SKM-1 (cell line): ENCODE measurements at regions not wholly inside any gene's neighbourhood (a gene's known extent, or its start where the extent isn't known, plus 50 kb on each side); places are given as distances from the start of the nearest gene placed in this dataset.
"Not testable (repeated sequence)": the region's sequence is repeated elsewhere in the genome, so short reads cannot be mapped to it uniquely, and the experiment has no call there.

Source experiments
- DNase-seq: peaks from one replicate; lab custom pipeline; 2025; ENCODE audit not compliant: unreplicated experiment; lab: John Stamatoyannopoulos, UW

DNA sequence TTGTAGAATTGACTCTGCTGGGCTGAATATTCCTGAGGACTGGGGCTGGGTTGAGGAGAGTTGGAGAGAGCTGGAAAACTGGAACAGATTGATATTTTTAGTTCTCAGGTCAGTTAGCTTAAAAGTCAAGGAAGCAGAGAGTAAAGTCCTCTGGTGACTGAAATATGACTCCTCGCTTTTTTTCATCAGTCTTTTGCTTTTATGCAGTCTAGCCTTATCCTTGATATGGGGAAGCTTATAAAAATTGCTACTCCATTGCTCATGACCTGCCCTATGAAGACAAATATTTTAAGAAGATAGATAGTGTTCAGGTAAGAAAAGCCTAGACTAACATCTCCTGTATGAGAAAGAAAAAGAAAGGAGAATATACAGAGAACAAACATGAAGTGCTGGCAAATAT lies 152.7 kb downstream of the C4orf33 start:
- no peak for DNase-seq

DNA sequence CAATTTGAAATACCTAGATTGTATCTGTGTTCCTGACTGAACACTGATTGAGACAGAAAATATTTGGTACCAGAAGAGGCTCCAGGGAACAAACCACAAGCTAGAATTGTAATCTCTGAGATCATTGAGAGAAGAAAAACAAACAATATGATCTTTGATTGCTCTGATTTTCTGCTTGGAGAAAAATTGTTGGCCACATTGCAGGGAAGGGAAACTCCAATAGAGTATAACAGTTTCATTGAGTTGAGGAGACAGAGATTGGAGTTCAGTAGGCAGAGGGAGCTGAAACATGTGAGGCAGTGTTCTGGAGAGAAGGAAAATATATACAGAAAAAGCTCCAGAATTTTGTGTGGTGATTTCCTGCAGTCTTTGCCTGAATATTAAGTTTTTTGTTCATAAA lies 158.2 kb downstream of the C4orf33 start:
- DNase-seq: no peak

DNA sequence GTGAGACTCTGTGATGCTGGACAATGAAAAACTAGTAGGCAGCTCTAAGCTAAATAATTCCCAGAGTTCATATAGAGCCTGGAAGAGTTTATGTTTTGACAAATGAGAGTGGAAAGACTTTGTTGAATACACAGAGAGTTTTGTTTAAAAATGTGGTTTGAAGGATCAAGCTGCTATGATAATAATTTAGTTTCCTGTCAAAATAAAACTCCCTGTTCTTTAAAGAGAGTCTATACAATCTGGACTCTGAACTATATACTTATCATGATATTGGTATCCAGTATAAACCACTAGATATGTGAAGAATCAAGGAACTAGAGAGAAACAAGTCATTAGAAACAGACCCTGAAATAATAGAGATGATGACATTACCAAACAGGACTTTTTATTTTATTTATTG lies 158.6 kb downstream of the C4orf33 start:
- DNase-seq: no peak

DNA sequence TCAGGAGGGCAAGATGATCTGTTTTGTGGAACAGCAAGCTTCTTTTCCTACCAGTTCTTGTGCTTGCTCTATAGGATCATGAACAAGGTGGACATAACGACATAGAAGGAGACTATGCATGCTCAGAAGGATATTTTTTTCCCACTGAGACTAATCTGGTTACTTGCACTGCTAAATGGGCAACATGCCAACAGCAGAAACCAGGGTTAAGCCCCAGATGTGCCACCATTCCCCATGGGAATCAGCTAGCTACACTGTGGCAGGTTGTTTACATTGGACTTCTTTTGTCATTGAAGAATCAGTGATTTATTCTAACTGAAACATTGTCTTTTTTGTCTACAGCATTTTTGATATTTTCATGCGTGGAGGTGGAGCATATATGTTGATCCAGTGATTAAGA lies 165.6 kb downstream of the C4orf33 start:
- no peak for DNase-seq

DNA sequence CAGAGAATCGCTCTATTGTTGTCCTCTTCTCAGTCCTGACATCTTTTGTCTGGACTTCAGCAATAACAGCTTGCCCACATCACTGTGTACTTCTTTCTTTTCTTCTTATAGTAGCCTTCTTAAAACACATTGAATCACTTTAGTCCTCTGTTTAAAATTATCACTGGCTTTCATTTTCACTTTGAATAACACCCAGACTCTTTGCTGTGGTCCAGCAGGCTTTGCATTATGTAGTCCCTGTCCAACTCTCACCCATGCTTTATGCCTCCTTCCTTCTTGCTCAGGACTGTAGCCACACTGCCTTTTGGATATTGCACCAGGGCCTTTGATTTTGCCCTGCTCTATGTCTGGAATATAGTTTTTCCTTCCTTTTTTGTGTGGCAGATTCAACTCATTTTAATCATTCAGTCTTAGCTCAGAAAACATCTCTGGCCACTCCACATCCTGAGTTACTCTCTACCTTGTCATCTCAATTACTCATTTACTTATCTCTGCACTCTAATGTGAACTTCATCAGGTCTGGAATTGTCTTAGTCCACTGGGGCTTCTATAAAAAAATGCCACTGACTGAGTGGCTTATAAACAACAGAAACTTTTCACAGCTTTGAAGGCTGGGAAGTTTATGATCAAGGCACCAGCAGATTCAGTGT lies 168.2 kb downstream of the C4orf33 start:
- DNase-seq: no peak

DNA sequence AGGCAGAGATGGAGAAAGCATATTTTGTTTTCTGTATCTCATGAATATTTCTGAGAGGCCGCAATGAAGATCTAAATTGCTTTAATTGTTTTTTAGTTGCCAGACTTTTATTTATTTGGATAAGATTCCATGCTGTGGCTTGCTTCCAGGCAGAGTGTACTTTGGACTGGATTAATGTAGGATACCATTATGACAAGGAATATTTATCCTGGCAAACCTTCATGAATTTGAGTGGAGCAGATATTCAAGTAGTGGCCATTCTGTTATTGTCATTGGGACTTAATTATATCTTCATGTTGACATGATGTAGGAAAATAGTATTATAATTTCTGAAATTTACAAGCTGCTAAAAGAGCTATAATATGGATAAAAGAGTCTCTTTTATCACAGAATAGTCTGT lies 182.9 kb downstream of the C4orf33 start:
- DNase-seq: no peak

DNA sequence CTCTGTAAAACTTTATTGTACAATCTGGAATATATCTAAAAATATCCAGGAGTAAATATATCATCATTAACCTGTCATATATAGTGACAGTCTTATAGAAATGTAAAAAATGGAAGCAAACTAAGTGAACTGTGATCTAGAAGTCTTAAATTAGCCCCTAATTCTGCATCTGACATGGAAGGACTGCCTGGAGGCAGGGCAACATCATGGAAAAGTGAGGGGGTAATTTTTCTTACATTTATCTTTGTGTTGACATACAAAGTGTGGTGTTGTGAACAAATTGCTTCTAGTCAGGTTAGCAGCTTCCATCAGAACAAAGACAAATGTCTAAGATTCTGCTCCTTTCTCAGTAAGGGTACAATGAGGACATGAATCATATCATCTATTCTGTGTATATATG lies 186.3 kb downstream of the C4orf33 start:
- no peak for DNase-seq

DNA sequence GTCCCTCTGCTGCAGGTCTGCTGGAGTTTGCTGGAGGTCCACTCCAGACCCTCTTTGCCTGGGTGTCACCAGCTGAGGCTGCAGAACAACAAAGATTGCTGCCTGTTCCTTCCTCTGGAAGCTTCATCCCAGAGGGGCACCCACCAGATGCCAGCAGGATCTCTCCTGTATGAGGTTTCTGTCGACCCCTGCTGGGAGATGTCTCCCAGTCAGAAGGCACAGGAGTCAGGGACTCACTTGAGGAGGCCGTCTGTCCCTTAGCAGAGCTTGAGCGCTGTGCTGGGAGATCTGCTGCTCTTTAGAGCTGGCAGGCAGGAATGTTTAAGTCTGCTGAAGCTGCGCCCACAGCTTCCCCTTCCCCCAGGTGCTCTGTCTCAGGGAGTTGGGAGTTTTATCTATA lies 196.2 kb downstream of the C4orf33 start:
- DNase-seq: not testable (repeated sequence)

DNA sequence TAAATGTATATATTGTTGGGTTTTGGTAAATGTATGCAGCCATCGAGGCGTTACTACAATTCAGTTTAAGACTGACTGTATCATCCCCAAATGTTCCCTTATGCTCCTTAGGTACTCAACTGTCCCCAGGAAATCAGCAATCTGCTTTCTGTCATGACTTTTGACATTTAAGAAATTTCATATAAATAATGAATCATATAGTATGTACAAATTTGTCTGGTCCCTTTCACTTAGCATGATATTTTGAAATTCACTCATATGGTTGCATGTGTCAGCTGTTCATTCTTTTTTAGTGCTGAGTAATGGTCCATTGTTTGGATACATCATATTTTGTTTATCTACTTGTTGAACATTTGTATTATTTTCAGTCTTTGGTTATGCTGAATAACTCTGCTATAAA lies 218.8 kb downstream of the C4orf33 start:
- DNase-seq: no peak

DNA sequence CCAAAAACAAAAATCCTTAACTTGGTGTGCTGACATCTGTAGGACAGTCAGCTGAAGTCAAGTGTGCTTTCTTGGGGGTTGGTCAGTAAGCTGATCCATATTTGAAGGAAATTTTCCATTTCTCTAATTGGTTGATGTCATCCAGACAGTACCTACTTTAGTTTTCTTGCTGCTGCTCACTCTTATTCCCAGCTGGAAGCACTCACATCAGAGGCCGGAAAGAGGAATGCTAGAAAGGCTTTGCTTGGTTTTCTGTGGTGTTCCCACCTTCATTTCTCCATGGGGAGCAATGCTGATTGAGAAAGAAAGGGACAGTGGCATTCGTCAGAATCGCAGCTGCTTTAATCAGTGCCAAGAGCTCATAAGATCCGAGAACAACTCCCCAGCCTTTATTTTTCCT lies 227.0 kb downstream of the C4orf33 start:
- DNase-seq: no peak

DNA sequence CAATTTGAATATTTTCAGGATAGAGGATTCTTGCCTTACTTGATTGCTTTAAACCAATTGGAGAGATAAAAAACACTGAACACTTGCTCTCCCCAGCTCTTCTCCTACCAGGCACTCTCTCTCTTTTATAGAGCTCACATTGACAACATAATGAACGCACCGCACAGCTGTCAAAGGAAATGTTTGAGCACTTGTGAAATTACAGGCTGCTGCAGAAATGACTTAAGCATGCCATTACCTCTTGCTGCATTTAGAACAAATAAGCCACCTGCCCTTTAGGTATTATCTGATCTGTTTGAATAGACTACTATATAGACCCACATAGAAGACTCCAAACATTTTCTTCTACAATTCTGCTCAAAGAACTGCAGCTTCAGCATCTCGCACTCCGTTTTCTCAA lies 227.7 kb downstream of the C4orf33 start:
- no peak for DNase-seq

DNA sequence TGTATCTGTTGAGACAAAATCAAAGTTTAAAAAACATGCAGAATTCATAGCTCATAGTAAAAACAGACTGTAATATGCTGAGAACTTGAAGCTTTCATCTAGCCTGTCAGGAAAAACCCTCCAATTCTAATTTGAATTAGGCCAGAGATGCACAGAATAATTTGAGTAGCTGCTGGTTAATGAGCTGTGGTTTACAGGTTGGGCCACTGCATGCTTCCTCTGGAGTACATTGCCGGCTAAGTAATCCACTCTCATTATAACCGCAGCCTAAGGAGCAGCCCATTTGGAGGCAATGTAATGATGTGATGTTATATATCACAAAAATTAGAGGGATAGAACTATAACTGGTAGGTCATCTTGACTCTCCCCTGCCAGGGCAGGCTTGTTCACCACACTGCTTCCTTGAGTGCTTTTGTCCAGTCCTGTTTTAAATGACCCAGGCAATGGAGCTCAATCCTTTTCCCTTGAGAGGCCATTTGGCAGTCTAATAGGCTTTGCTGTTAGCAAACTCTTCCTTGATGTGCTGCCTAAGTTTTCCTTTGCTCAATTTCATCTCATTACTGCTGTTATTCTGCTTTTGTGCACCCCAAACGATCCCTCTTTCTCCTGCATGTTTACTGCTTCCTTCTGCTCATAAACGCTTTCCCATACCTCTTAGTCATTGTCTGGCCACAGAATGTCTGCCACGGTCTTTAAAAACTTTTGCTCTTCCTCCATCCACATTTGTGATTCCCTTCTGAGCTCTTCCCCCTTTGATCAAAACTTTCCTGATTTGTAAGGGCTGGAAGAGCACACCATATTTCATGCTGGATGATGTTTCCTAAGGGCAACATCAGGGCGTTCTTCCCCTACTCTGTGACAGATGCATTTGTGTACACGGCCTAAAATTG lies 230.9 kb downstream of the C4orf33 start:
- DNase-seq: no peak

DNA sequence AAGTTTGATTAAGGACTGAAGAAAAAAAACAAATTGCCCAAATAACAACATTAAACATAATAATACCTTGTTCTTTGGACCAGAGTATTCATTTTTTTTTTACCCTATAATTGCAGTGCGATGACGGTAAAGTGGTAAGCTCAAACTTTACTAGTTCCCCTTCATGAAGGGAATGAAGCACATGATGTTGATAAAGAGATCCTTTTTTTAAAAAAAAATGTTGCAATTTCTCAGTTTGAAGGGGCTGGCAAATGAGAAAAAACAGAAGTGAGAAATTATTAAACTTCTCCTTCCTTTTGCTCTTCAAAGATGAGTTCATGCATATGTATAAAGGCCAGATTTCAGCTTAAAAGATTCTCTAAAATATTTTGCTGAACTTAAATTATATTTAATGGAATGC lies 231.7 kb downstream of the C4orf33 start:
- DNase-seq: peak; percentile 38

DNA sequence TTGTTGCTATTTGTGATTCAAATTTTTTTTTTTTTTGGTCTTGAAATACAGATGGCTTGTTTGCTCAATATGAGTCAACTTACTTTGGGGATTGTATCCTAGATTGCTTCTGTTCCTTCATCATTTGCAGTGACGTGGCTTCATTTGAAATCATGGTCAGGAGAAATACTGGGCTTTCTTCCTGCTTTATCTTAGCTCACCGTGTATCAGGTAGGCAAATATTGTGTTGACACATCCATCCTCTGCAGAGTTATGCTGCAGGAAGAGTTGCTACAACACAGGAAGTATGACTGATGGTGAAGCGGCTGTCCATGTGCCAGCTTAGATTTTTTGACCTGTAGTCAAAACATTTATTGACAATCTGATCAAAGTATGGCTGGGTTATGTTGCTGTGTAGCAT lies 232.2 kb downstream of the C4orf33 start:
- DNase-seq: no peak

DNA sequence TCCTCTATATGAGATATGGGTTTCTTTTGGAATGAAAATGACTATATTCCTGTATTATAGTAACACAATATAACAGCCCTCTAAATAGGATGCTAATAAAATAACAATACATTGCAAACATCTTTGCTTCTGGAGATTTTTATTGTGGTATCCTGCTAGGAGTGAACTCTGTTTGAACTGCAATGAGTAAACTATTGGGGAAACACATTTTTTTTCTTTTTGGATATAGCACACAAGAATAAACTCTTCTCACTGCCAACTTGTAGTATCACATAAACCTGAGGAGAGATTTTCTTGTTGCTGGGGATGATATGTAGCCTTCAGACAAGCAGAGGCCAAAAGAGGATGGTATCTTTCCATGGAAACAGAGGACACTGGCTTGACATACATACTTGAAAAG lies 238.2 kb downstream of the C4orf33 start:
- DNase-seq: no peak

DNA sequence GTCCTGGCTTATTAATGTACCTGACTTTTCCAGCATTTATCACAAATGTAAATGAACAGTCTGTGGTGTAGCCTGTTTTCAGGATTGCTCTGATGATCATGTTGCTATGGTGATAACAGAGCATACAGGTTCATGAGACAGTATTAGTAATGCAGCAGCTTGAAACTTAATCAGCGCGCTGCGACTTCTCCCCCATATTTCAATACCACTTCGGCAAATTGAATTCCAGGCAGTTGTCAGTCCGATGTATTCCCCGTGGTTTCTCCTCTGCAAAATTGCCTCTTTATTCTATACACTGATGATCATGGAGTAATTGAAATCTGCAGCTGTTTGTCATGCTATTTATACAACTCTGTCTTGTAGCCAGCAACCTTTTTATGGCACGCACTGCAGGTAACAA lies 239.3 kb downstream of the C4orf33 start:
- DNase-seq: no peak

DNA sequence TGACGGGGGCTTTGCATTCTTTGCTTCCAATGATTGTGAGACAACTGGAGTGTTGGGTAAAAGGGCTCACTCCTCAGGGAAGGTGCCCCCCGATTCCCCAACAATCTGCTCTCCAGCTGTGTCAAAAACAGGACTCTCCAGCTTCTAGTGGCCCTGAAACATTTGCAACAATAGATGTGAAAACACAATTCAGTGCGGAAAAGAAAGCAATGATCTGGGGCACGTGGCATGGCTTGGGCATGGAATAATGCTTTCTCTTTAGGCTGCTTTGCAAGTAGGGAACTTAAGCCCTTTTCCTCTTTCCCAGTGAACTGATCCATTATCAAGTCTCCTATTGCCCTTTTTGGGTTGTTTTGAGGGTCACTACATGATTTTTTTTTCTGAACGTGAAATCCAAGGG lies 239.9 kb downstream of the C4orf33 start:
- DNase-seq: no peak

DNA sequence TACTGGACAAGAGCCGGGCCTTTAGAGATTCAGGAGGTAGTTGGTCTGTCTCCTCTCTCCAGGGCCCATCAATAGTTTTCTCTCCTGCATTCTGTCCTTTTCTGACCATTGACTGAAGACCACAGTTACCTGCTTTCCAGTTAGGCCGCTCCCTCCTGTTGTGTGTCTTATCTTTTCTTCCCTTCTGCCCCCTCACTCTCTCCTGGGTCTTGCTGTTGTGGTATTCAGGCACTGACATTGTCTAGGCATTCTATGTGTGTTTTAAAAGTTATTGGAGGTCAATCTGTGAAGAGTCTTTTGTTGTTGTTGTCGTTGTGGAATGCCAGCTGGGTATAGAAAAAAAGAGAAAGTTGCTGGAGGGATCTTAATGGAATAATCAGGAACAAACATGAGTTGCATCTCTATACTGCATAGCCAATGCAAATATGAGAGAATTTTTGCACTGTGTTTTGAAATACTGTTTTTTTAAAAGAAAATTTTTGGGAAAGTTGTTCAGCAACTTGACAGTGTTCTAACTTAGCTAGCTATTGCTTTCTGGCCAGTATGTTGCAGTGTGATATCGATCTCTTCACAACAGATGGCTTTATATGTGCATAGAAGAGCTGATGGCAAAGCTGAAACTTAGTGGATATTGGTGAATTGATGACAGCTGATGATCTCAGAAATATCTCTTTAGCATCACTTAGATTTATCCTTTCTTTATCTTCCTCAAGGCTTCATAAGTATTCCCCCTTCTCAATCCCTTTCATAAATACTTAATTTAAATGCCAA lies 240.7 kb downstream of the C4orf33 start:
- DNase-seq: no peak

DNA sequence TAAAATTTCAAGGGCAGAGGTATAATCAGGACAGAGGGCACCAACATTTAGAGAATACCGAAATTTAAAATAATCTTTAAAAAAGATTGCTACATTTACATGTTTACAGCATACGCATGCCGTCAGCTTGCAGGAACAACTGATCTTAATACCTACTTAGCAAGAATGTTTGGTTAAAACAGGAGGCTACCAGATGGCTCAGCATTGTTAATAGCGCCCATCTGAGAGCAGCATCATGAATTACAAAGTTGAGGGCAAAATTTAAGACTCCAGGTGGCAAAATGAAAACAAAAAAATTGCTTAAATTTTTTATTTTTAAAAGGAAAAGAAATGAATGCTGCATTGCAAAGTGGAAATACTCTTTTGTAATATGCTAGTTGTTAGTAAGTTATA lies 241.3 kb downstream of the C4orf33 start:
- DNase-seq: no peak

DNA sequence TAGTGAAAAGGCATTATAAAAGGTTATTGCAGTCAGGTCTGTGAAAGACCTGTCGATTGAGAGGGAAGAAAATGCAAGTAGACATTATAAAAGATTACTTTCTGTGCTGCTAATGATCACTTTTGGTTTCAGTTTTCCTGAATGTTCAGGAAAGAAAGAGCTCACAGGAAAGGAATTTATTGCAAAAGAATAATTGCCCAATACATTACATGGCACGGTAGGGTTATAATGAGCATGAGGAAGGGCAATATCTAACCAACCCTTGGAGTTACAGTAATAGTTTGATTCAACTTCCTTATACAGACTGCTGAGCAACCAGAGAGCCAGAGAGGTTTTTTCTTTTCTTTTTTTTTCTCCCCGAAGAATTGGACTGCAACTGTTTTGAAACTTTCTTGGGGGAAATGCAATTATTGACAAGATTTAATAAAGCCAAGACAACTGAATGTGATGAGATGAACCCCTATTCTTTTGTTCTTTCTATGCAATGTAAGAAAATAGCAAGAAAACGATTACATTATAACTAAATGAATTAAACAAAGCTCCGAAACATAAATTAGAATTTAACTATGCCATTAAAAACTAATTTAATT lies 247.0 kb downstream of the C4orf33 start:
- DNase-seq: peak; percentile 90

DNA sequence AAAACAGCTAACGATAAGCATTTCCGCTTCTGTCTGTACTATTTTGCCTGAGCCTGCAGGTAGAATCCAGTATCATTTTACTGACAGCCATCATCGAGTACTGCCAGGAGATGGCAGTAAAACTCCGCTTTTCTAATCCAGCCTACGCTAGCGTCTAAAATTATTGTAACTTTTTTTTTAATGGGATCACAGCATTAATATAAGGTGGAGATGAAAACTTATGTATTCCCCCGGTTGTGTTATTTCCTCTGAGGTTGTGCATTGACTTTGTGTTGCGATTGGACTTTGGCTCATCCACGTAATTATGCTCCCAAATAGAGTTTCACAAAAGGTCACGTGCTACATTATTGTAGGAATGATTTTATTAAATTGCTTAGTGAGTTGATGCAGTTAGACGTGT lies 248.1 kb downstream of the C4orf33 start:
- DNase-seq: no peak

DNA sequence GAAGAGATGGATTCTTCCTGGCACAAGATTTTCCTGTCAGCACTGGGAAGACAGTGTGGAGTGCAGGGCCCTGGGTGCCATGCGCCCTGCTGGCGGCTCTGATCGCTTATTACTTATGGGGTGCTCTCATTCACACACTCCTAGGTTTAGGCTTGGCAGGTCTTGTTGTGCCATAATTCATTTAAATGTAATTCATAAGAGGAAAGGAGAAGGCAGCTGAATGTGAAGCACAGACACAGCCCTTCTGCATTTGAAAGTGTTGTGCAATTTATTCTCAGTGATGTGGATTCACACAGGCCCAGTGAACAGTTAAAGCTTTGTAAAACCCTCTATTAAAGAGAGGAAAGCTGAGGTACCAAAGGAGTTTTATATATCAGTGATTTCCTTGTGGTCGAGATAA lies 249.7 kb downstream of the C4orf33 start:
- no peak for DNase-seq
